Endothelial cell (in vitro differentiated cells): ENCODE measurements at regions not wholly inside any gene's neighbourhood (a gene's known extent, or its start where the extent isn't known, plus 50 kb on each side); places are given as distances from the start of the nearest gene placed in this dataset.

Source experiments
- DNase-seq: peaks from one replicate; pipeline ENCODE4 v3.0.0; 2021; ENCODE audit warnings: low spot score
- H3K27ac Mint-ChIP-seq: one replicate; pipeline ENCODE4 v1.8.0; 2021; ENCODE audit warnings: mixed read lengths, inconsistent platforms; ENCODE audit not compliant: unreplicated experiment
- H3K27me3 Mint-ChIP-seq: one replicate; pipeline ENCODE4 v1.8.0; 2021; ENCODE audit warnings: mild to moderate bottlenecking, moderate library complexity, mixed read lengths, inconsistent platforms; ENCODE audit not compliant: unreplicated experiment
- H3K36me3 Mint-ChIP-seq: one replicate; pipeline ENCODE4 v1.8.0; 2021; ENCODE audit warnings: mild to moderate bottlenecking, low read depth, mixed read lengths, inconsistent platforms; ENCODE audit not compliant: unreplicated experiment
- H3K4me1 Mint-ChIP-seq: one replicate; pipeline ENCODE4 v1.8.0; 2021; ENCODE audit warnings: mild to moderate bottlenecking, mixed read lengths, inconsistent platforms; ENCODE audit not compliant: unreplicated experiment
- H3K4me3 Mint-ChIP-seq: one replicate; pipeline ENCODE4 v1.8.0; 2021; ENCODE audit warnings: mild to moderate bottlenecking, mixed read lengths, inconsistent platforms; ENCODE audit not compliant: unreplicated experiment
- H3K9me3 Mint-ChIP-seq: one replicate; pipeline ENCODE4 v1.8.0; 2021; ENCODE audit warnings: mixed read lengths, inconsistent platforms; ENCODE audit not compliant: unreplicated experiment
- TF ChIP-seq, protein P1 (sequence below): fragments of 200-600 bp; sonication (generic); IDR thresholded peaks from one replicate; pipeline ENCODE4 v1.5.0; 2021; ENCODE audit warnings: antibody characterized with exemption; ENCODE audit not compliant: unreplicated experiment

- Mint-ChIP-seq H3K4me1 (peaks cover 10% of the 10 kb centered on the region), H3K9me3 (no peaks in the 10 kb centered on the region), H3K27ac (no peak overlapping the region), H3K27me3 (peaks cover 9% of the 10 kb centered on the region), H3K4me3 (no peak overlapping the region), H3K36me3 (peaks cover 3% of the 10 kb centered on the region)
- DNase-seq: no peak
- TF ChIP-seq, protein P1, sequence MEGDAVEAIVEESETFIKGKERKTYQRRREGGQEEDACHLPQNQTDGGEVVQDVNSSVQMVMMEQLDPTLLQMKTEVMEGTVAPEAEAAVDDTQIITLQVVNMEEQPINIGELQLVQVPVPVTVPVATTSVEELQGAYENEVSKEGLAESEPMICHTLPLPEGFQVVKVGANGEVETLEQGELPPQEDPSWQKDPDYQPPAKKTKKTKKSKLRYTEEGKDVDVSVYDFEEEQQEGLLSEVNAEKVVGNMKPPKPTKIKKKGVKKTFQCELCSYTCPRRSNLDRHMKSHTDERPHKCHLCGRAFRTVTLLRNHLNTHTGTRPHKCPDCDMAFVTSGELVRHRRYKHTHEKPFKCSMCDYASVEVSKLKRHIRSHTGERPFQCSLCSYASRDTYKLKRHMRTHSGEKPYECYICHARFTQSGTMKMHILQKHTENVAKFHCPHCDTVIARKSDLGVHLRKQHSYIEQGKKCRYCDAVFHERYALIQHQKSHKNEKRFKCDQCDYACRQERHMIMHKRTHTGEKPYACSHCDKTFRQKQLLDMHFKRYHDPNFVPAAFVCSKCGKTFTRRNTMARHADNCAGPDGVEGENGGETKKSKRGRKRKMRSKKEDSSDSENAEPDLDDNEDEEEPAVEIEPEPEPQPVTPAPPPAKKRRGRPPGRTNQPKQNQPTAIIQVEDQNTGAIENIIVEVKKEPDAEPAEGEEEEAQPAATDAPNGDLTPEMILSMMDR: no peak
Observed at GRCh38 chr2:9763356-9764152, 79.7 kb upstream of the TAF1B start.

- Mint-ChIP-seq H3K4me1 (peaks cover 10% of the 10 kb centered on the region), H3K27me3 (peaks cover 13% of the 10 kb centered on the region), H3K4me3 (no peak overlapping the region), H3K9me3 (no peaks in the 10 kb centered on the region), H3K36me3 (peaks cover 3% of the 10 kb centered on the region), H3K27ac (no peak overlapping the region)
- TF ChIP-seq, protein P1: no peak
- DNase-seq: no peak
Observed at GRCh38 chr2:9764153-9764778, 79.0 kb upstream of the TAF1B start.

DNA sequence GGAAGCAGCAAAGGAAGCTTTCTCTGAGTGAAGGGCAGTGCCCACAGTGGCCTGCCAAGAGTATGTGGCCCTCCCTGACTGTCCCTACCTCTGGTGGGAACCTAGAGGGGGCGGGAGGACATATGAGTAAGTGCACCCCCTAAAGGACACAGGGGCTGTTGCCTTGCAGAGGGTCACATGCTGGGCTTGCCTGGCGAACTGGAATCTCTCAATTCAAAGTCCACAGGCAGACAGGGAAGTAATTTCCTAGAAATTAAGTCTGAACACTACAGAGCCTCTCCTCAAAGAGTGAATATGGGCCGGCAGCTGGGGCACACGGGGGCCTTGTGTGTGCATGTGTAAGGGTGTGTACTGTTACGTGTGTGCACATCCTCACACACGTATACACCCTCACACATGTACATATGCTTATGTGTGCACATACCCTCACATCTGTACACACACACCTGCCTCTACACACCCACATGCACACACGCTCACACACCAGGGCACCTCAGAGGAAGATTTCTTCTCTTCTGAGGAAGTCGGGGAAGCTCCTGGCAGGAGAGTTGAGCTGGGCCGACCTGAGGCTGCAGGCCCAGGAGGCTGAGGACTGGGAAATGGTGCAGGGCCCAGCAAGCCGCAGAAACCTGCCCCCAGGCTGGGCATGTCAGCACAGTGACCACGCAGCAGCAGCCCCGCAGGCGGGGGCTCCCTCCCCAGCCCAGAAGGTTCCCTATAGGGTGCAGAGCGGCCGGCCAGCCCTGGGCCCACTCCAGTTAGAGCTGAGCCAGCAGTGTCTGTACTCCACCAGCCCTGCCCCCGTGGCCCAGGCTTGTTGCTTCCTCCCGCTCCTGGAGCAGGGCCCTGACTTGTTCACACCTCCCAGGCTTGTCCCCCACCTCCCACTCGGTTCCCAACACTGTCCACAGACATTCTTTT is 77.4 kb upstream of the TAF1B start:
- DNase-seq: no peak
- no peaks in the 10 kb centered on the region for H3K9me3 Mint-ChIP-seq
- TF ChIP-seq, protein P1: no peak
- no peak overlapping the region for H3K4me3 Mint-ChIP-seq
- H3K36me3 Mint-ChIP-seq: no peaks in the 10 kb centered on the region
- H3K4me1 Mint-ChIP-seq: peaks cover 9% of the 10 kb centered on the region
- no peak overlapping the region for H3K27ac Mint-ChIP-seq
- peaks cover 17% of the 10 kb centered on the region for H3K27me3 Mint-ChIP-seq

DNA sequence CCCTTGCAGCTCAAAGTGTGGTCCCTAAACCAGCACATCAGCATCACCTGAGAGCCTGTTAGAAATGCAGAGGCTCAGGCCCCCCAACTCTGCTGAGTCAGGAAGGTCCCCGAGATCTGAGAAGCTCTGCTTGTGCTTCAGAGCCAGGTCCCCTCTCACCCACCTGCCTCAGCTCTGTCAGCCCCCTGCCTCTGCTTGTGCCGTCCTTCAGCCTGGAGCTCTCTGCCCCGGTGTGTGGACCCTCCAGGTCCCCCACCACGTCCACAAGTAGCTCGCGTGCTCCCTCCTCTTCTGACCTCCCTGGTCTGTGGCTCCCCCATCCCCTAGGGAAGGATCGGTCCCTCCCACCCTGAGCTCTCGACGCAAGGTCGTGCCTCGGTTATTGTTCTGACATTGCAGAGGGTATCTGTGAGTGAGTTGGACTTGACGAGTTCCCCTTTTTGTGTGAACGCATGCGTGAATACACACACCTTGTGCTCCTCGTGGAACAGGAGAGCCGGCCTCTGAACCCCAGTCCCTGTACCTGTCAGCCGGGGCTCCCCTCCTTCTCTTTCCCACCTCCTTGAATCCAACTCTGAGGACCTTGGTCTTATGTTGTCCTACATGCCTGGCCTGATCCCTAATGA is 75.5 kb upstream of the TAF1B start:
- H3K27ac Mint-ChIP-seq: peak overlapping the region; percentile 52
- TF ChIP-seq, protein P1: no peak
- H3K4me1 Mint-ChIP-seq: peaks cover 9% of the 10 kb centered on the region

More for the DNA sequence above, 75.5 kb upstream of the TAF1B start:
- H3K36me3 Mint-ChIP-seq: no peaks in the 10 kb centered on the region
- H3K4me3 Mint-ChIP-seq: no peak overlapping the region
- no peaks in the 10 kb centered on the region for H3K9me3 Mint-ChIP-seq
- H3K27me3 Mint-ChIP-seq: peaks cover 20% of the 10 kb centered on the region
- no peak for DNase-seq
